OCI-LY1 (cell line): ENCODE measurements at regions not wholly inside any gene's neighbourhood (a gene's known extent, or its start where the extent isn't known, plus 50 kb on each side); places are given as distances from the start of the nearest gene placed in this dataset.

Experiments
- H2AFZ ChIP-seq: fragments of 200-600 bp; sonication (generic), shearing (Covaris generic); 2 replicates; pipeline ENCODE4 v1.6.0; 2014; ENCODE audit warnings: antibody characterized with exemption, mild to moderate bottlenecking, low read length
- H3F3A ChIP-seq: fragments of 200-600 bp; sonication (generic), shearing (Covaris generic); 2 replicates; pipeline ENCODE4 v1.6.0; 2014; ENCODE audit warnings: mild to moderate bottlenecking, antibody characterized with exemption, low read length, moderate library complexity; ENCODE audit not compliant: insufficient read depth
- H3K27ac ChIP-seq: fragments of 200-600 bp; sonication (generic); 2 replicates; pipeline ENCODE4 v1.5.1; 2014; ENCODE audit warnings: low read length, mixed run types, mild to moderate bottlenecking, low read depth; ENCODE audit not compliant: poor library complexity, severe bottlenecking
- H3K27me3 ChIP-seq: fragments of 200-600 bp; sonication (generic); 2 replicates; pipeline ENCODE4 v1.6.0; 2014; ENCODE audit warnings: antibody characterized with exemption, mild to moderate bottlenecking, low read length, moderate library complexity; ENCODE audit not compliant: insufficient read depth
- H3K36me3 ChIP-seq: fragments of 200-600 bp; sonication (generic); 2 replicates; pipeline ENCODE4 v1.6.1; 2014; ENCODE audit warnings: mild to moderate bottlenecking, antibody characterized with exemption, low read length, moderate library complexity, mixed read lengths; ENCODE audit not compliant: insufficient read depth
- H3K4me1 ChIP-seq: fragments of 200-600 bp; sonication (generic); 2 replicates; pipeline ENCODE4 v1.5.1; 2014; ENCODE audit warnings: mild to moderate bottlenecking, low read length, moderate library complexity; ENCODE audit not compliant: insufficient read depth, severe bottlenecking
- H3K4me2 ChIP-seq: fragments of 200-600 bp; sonication (generic), shearing (Covaris generic); 2 replicates; pipeline ENCODE4 v1.6.1; 2014; ENCODE audit warnings: low read length
- H3K4me3 ChIP-seq: fragments of 200-600 bp; sonication (generic); 2 replicates; pipeline ENCODE4 v1.5.1; 2014; ENCODE audit warnings: low read length, low read depth, mild to moderate bottlenecking, mixed read lengths; ENCODE audit not compliant: poor library complexity, severe bottlenecking
- H3K79me2 ChIP-seq: fragments of 200-600 bp; shearing (Covaris generic); 2 replicates; pipeline ENCODE4 v1.6.1; 2016; ENCODE audit warnings: mixed run types, low read length, mixed read lengths; ENCODE audit not compliant: insufficient read depth
- H3K9ac ChIP-seq: fragments of 200-600 bp; sonication (generic), shearing (Covaris generic); 2 replicates; pipeline ENCODE4 v1.6.1; 2014; ENCODE audit warnings: mild to moderate bottlenecking, low read length, mixed read lengths
- H3K9me2 ChIP-seq: fragments of 200-600 bp; sonication (generic), shearing (Covaris generic); 2 replicates; pipeline ENCODE4 v1.6.1; 2014; ENCODE audit warnings: low read depth, mild to moderate bottlenecking, low read length, mixed read lengths
- H3K9me3 ChIP-seq: fragments of 200-600 bp; shearing (Covaris generic); 2 replicates; pipeline ENCODE4 v1.6.1; 2014; ENCODE audit warnings: low read length, mixed read lengths
- H4K20me1 ChIP-seq: fragments of 200-600 bp; sonication (generic), shearing (Covaris generic); 2 replicates; pipeline ENCODE4 v1.6.0; 2016; ENCODE audit warnings: mild to moderate bottlenecking, low read length; ENCODE audit not compliant: insufficient read depth
- EZH2 ChIP-seq: fragments of 200-600 bp; sonication (generic), shearing (Covaris generic); IDR thresholded peaks from 2 replicates; pipeline ENCODE4 v1.8.0; 2017; ENCODE audit warnings: borderline replicate concordance, mixed run types, mild to moderate bottlenecking, antibody characterized with exemption, low read length, moderate library complexity, mixed read lengths
- TF ChIP-seq, protein P1 (sequence below): fragments of 200-600 bp; sonication (generic), shearing (Covaris generic); IDR thresholded peaks from 2 replicates; pipeline ENCODE4 v1.5.1; 2017; ENCODE audit warnings: mild to moderate bottlenecking, antibody characterized with exemption, low read length, moderate library complexity, mixed read lengths

DNA sequence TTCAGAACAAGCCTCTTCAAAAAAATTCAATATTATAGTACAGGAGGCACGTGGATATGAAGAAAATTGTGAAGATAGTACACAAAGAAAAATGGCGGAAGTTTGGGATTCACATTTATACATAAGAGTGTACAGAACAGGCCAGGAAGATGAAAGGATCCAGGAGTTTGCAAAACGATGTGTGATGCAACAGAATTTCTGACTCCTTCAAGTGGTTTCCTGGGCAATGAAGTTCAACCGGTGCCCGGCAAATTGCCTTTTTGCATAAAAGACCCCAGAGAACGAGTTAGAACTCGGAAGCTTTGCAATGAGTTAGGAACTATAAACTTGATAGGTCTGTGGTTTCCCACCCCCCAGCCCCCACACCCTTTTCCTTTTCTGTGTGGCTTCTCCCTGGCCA lies 189.1 kb downstream of the SALL1 start:
- no peaks in the 10 kb centered on the region for H3K9me3 ChIP-seq
- no peak overlapping the region for H3K4me3 ChIP-seq
- no peaks in the 10 kb centered on the region for H3K36me3 ChIP-seq
- H4K20me1 ChIP-seq, result no peaks in the 10 kb centered on the region
- no peaks in the 10 kb centered on the region for H3F3A ChIP-seq
- no peak for TF ChIP-seq EZH2
- TF ChIP-seq, protein P1, sequence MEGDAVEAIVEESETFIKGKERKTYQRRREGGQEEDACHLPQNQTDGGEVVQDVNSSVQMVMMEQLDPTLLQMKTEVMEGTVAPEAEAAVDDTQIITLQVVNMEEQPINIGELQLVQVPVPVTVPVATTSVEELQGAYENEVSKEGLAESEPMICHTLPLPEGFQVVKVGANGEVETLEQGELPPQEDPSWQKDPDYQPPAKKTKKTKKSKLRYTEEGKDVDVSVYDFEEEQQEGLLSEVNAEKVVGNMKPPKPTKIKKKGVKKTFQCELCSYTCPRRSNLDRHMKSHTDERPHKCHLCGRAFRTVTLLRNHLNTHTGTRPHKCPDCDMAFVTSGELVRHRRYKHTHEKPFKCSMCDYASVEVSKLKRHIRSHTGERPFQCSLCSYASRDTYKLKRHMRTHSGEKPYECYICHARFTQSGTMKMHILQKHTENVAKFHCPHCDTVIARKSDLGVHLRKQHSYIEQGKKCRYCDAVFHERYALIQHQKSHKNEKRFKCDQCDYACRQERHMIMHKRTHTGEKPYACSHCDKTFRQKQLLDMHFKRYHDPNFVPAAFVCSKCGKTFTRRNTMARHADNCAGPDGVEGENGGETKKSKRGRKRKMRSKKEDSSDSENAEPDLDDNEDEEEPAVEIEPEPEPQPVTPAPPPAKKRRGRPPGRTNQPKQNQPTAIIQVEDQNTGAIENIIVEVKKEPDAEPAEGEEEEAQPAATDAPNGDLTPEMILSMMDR, result no peak
- H2AFZ ChIP-seq, result no peak overlapping the region
- no peak overlapping the region for H3K4me2 ChIP-seq
- no peaks in the 10 kb centered on the region for H3K27me3 ChIP-seq
- no peak overlapping the region for H3K9ac ChIP-seq
- H3K79me2 ChIP-seq, result no peaks in the 10 kb centered on the region
- H3K4me1 ChIP-seq, result no peaks in the 10 kb centered on the region
- no peaks in the 10 kb centered on the region for H3K9me2 ChIP-seq
- H3K27ac ChIP-seq, result no peak overlapping the region

- H3K9ac ChIP-seq, result no peak overlapping the region
- TF ChIP-seq EZH2, result no peak
- TF ChIP-seq, protein P1, result no peak
These were observed 190.4 kb downstream of the SALL1 start for GRCh38 chr16:50960517-50961202.

DNA sequence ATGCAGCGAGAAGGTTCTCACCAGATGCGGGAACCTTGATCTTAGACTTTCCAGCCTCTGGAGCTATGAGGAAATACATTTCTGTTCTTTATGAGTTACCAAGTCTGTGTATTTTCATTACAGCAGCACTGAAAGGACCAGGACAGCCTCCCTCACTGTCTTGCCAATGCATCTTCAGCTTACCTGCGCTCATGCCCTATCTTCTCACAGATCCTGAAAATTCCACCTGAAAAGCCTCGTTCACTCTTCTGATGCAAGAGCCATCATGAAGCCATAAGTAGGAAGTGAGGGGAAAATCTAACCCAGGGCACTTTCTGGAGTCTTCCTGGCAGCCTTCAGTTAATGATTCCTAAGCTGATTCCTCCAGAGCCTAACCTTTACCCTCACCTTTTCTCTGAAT lies 194.0 kb downstream of the SALL1 start:
- no peaks in the 10 kb centered on the region for H3K9me3 ChIP-seq
- H3K4me3 ChIP-seq, result no peak overlapping the region
- no peaks in the 10 kb centered on the region for H3K9me2 ChIP-seq
- no peaks in the 10 kb centered on the region for H3K4me1 ChIP-seq
- H3K4me2 ChIP-seq, result no peak overlapping the region
- H3K27me3 ChIP-seq, result no peaks in the 10 kb centered on the region
- H3K36me3 ChIP-seq, result no peaks in the 10 kb centered on the region
- no peak overlapping the region for H3K9ac ChIP-seq
- TF ChIP-seq, protein P1, result no peak
- TF ChIP-seq EZH2, result no peak
- no peaks in the 10 kb centered on the region for H4K20me1 ChIP-seq
- no peak overlapping the region for H3K27ac ChIP-seq
- H3K79me2 ChIP-seq, result no peaks in the 10 kb centered on the region
- no peak overlapping the region for H2AFZ ChIP-seq
- H3F3A ChIP-seq, result no peaks in the 10 kb centered on the region

More at GRCh38 chr16:50960517-50961202, 190.4 kb downstream of the SALL1 start:
- Histone ChIP-seq H3K36me3 (no peaks in the 10 kb centered on the region), H3K9me3 (no peaks in the 10 kb centered on the region), H3K9me2 (no peaks in the 10 kb centered on the region), H3K27me3 (no peaks in the 10 kb centered on the region), H3K4me2 (no peak overlapping the region), H3F3A (no peaks in the 10 kb centered on the region), H3K27ac (no peak overlapping the region), H3K79me2 (no peaks in the 10 kb centered on the region), H4K20me1 (no peaks in the 10 kb centered on the region), H3K4me1 (no peaks in the 10 kb centered on the region), H2AFZ (no peak overlapping the region), H3K4me3 (no peak overlapping the region)
